LNCaP clone FGC (cell line): ENCODE measurements at regions not wholly inside any gene's neighbourhood (a gene's known extent, or its start where the extent isn't known, plus 50 kb on each side); places are given as distances from the start of the nearest gene placed in this dataset.

Experiments
- DNase-seq: peaks from one replicate; pipeline ENCODE4 v3.0.0-alpha.2; 2011; ENCODE audit warnings: low read depth
- H3K4me3 ChIP-seq: 2 replicates; pipeline ENCODE4 v1.5.1; 2011; ENCODE audit warnings: mild to moderate bottlenecking, low read depth, low read length, control low read depth
- CTCF ChIP-seq: IDR thresholded peaks from 2 replicates; pipeline ENCODE4 v1.5.1; 2012; ENCODE audit warnings: mild to moderate bottlenecking; ENCODE audit not compliant: control insufficient read depth, insufficient read depth; ENCODE audit errors: extremely low read depth

- TF ChIP-seq CTCF, result no peak
- no peak overlapping the region for H3K4me3 ChIP-seq
- DNase-seq, result no peak
These were observed 215.1 kb upstream of the TBX18 start for GRCh38 chr6:84979541-84979940.

- DNase-seq, result no peak
- no peak for TF ChIP-seq CTCF
- no peak overlapping the region for H3K4me3 ChIP-seq
These were observed 212.9 kb upstream of the TBX18 start for GRCh38 chr6:84977363-84977705.

- no peak for TF ChIP-seq CTCF
- H3K4me3 ChIP-seq, result no peak overlapping the region
- DNase-seq, result peak; percentile 17
These were observed 212.3 kb upstream of the TBX18 start for GRCh38 chr6:84976526-84977362.

DNA sequence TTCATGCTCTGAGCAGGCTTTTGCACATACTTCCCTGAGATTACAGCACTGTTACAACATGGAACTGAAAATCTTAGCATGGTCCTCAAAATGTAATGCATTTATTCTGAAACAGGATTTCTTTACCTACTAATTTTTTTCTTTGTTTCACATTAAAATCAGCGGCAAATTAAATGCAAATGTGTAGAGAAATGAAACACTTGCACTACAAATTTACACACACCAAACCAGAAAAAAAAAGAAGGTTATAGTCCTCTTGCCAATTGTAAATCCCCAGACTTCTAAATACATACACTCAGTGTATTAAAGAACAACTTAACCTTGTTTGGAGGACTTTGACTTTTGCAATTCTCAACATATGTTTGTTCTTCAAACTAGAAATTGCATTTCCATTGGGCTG is 210.9 kb upstream of the TBX18 start:
- H3K4me3 ChIP-seq, result no peak overlapping the region
- no peak for TF ChIP-seq CTCF
- DNase-seq, result no peak

GRCh38 chr6:84973606-84974005 is 209.2 kb upstream of the TBX18 start:
- TF ChIP-seq CTCF, result no peak
- no peak for DNase-seq
- H3K4me3 ChIP-seq, result no peak overlapping the region

- no peak overlapping the region for H3K4me3 ChIP-seq
- no peak for TF ChIP-seq CTCF
- DNase-seq, result no peak
These were observed 203.6 kb upstream of the TBX18 start for GRCh38 chr6:84967965-84968364.

DNA sequence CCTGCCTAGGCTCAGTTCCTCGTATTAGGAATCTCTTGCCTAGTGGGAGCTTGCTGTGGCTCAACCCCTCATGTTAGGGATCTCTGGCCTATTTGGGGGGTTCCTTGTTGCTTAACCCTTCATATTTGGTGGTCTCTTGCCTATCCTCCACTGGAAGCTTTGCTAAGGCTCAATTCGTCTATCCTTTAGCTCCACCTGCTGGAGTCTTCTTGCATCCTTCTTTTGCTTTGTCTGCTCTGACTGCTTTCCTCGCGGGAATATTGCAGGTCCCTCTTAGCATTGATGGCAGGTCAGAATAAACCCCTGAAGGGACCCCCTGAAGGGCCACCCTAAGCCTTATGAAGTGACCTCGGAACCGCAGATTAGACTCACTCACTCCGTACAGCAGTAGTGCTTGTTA is 203.0 kb upstream of the TBX18 start:
- no peak overlapping the region for H3K4me3 ChIP-seq
- peak; percentile 3 for DNase-seq
- peak; percentile 75 for TF ChIP-seq CTCF
